ENCODE measurements at regions not wholly inside any gene's neighbourhood (a gene's known extent, or its start where the extent isn't known, plus 50 kb on each side); places are given as distances from the start of the nearest gene placed in this dataset.

DNA sequence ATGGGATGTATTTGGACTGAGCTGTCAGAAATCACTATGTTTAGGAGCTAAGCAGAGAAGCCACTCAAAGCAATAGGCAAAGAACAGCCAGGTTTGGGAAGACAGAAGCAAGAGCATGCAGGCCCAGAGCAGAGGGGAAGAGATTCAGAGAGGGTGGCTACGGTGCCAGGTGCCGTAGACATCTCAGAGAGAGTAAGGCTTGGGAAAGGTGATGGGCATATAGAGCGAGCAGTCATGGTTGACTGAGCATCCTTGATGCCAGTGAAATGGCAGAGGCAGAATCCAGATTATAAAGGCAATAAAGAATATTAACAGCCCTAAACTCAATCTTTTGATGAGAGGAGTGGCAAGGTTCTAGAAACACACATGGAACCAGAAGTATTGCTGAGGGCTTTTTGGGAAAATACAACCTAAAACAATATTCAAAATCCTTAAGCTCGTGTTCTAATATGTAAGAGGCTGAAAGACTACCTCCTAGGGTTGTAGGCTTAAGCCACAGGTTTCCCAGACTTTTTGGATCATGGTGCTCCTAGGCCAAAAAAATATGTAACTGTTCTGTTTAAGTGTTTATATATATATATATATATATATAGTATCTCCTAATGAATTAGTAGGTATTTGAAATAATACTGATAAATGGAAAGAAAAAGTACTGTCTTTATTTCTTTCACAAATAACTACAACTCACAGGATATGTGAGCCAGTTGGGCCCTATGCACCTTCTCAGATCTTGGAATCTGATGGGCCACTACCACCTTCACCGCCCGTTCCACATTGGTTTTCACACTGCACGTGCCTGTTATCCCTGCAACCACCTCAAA is 113.3 kb downstream of the MYCN start:
- TF ChIP-seq FOXP2 (optimal IDR thresholded peaks at IDR 0.05; ENCODE audit: borderline replicate concordance, extremely low read depth, extremely low read length, insufficient read depth), result no peak
- no peak for TF ChIP-seq POLR2AphosphoS5 (IDR thresholded peaks at IDR 0.05; ENCODE audit: low read depth, low read length)
- TF ChIP-seq REST (IDR thresholded peaks at IDR 0.05; ENCODE audit: insufficient read depth in 1 of 2, low read depth in 2 of 2, low read length in 2 of 2), result no peak
